ENCODE measurements at regions not wholly inside any gene's neighbourhood (a gene's known extent, or its start where the extent isn't known, plus 50 kb on each side); places are given as distances from the start of the nearest gene placed in this dataset.
"Not testable (repeated sequence)": the region's sequence is repeated elsewhere in the genome, so short reads cannot be mapped to it uniquely, and the experiment has no call there.

DNA sequence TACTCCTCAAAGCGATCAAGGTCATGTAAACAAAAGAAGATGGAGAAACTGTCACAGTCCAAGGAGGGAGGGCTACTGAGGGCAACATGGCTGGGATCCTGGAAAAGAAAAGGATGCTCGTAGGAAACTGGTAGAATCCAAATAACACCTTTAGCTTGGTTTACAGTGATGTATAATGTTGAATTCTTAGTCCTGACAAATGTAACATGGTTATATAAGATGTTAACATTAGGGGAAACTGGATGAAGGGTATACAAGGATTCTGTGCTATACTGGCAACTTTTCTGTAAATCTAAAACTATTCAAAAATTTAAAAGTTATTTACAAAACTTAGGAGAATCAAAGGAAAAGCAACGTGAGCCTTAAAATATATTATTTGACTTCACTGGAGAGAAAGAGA, 257.0 kb downstream of the TTC32 start:
- DNase-seq: no peak

DNA sequence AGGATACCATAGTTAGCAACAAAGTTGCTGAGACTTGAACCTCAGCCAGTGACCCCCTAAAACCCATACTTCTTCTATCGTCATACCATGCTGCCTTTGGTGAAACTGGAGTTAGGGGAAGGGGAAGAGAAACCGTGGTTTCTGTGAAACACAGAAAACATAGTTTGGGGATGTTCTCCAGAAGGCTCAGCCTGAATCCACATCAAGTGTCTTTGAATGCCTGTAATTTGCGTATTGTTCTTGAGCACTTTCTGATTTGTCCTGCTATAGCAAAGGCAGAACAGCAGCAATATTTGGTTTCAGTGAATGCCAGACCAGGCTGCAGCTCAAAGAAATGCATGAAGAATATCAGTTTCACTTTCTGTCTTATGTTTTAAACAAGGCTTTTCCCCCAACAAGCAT, 258.7 kb downstream of the TTC32 start:
- no peak for DNase-seq

DNA sequence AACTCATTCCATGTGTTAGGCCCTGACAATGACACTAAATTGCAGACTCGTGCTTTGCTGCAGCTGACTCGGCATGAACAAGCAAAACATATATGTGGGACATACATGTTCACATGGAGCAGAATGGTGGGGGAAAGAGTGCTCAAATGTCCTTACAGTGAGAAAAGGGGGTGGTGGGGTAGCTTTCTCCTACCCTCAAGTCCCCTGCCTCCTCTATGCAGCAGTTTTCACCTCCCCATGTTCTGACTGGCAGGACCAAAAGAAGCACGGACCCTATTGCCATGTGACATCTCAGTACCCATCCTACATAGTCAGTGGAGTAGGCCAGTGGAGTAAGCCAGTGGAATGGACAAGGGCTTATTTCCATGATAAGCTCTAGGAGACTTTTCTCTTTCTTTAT, 259.3 kb downstream of the TTC32 start:
- no peak for DNase-seq

DNA sequence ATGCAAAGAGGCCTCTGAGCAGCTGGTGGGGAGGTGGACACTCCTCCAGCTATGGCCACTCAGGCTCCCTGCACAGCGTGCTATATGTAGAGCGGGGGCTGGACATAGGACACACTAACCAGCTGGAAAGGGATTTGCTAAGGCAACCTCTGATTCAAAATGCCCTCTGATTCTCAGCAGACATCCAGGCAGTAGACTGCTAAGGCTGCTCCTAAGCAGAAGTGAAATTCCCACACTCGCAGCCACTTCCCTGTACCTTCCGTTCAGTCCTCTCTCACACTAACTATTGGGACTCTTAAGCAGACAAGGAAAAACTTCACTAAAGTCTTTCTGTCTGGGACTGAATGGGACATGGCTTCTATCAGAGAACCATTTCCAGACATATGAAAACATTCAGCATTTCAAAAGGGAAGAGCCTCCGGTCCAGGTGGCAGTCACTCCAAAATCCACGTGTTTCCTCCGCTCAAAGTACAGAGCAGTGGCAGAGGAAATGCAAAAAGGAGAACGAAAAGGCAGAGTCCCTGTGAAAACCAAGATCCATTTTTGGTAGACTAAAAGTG, 265.8 kb downstream of the TTC32 start:
- DNase-seq: no peak

DNA sequence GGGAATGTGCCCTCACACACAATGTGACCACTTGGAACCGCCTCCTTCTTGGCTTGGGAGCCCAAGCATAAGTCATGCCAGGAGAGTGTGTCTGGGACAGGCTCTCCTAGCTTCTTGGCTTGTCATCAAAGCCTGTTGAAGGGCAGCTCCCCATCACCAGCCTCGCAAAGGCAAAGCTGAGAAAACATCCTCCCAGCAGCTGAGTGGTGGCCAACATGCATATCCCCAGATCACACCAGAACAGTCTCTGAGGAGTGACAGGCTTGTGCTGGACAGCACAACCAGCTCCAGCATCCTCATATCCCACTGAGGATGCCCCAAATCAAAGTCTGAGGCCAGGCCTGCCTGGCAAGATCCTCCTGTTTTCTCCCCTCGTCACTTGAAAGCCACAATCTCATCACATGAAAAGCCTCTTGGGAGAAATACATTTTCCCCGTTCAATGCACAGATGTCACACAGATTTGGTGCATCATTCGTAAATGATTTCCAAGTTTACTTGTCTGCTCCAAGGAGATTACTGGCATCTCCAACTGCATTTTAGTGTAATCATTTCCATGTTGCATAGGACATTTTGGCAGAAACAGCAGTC, 269.3 kb downstream of the TTC32 start:
- no peak for DNase-seq

DNA sequence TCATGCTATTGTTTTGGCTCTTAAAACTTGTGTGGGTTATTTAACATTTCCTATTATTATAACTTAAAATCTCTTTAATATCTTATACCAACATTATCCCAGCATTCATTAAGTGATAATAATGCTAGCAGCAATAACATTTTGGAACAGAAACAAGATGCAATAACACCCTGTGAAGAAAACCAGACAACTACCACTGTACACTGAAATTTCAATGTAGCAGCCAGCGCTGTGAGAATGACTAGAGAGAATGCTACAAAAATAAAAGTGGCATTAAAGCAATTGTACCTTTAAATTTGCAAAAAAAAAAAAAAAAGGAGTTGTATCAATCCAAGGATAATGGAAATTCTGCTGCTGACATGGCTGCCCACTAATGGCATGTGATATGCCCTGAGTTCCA, 269.9 kb downstream of the TTC32 start:
- no peak for DNase-seq

DNA sequence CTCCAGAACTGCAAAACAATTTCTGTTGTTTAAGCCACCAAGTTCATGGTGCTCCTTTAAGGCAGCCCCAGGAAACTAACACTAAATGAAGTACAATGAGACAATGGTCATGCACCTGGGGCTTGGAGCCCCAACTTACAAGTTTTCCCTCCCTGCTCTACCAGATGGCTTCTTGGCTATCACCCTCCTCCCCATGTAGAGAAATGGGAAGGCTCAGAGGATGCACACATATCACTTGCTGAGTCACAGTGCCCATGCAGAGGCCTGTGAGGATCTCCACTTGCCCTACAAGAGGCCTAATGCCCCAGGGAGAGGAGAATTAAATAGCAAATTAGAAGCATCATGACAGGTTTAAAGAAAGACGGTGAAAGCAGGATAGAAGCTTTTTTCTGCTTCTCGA, 270.9 kb downstream of the TTC32 start:
- no peak for DNase-seq

DNA sequence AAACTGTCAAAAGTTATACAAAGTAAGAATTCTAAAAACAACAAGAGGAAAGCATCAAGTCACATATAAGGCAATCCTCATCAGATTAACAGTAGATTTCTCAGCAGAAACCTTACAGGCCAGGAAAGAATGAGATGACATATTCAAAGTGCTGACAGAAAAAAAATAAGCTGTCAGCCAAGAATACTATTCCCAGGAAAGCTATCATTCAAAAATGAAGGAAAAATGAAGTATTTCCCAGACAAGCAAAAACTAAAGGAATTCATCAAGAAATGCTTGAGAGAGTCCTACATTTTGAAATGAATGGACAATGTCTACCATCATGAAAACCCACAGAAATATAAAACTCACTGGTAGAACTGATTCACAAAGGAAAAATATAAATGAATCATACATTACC, 268.9 kb upstream of the OSR1 start:
- no peak for DNase-seq

DNA sequence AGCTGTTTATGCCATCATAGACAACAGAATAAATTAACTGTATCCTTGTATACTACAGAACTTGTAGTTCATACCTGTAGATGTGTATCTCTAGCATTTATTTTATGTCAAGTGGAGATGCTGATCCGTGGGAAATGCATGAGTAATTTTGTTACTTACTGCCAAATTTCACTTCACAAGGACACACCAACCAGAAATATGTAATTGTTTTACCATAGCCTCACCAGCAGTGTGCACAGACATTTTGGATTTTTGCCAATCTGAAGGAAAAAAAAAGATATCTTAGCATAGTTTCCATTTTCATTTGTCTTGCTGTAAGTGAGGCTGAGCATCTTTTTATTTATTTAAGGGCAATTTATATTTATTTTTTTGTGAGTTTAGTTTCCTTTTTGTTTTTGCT, 265.1 kb upstream of the OSR1 start:
- DNase-seq: no peak

DNA sequence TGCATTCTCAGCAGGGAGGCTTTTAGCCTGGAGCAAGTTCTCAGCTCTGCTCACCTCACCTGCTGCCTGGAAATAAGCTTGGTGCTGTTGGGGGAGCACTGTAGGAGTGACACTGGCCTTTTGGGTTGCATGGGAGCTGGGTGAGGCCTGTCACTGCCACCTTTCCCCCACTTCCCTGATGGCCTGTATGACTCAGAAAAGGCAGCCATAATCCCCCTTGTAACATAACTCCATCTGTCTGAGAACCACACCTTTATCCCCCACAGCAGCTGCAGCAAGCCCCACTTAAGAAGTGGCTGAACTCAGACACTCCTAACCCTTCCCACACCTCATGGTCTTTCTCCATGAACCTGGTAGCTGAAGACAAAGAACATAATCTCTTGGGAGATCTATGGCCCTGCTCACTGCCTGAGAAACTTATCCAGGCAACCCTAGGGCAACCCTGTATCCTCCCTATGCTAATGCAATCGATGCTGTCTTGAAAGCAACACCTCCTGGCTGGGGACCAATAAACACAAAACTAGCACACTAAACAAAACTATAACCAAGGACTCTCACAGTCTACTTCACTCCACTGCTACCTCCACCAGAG, 258.9 kb upstream of the OSR1 start:
- peak; percentile 45 for DNase-seq

DNA sequence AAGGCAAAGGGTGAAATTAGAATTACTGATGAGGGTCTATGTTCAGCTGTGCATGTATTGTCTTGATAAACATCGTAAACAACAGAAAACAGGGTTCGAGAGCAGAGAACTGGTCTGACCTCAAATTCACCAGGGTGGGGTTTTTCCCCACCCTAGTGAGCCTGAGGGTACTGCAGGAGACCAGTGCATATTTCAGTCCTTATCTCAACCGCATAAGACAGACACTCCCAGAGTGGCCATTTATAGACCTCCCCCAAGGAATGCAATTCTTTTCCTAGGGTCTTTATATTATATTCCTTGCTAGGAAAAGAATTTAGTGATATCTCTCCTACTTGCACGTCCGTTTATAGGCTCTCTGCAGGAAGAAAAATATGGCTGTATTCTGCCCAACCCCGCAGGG, 257.0 kb upstream of the OSR1 start:
- not testable (repeated sequence) for DNase-seq

DNA sequence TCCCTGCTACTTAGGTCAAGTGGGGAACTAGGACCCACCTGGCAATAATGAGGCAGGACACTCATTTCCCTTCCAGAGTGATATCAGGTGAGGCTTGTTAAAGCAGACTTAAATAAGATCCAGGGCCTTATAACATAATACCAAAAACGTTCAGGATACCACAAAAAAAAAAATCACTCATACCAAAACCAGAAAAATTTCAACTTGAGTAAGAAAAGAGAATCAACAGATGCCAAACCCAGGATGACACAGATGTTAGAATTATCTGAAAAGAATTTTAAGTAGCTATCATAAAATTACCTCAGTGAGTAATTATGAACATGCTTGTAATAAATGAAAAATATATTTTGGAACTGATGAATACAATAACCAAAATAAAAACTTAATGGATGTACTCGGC, 255.6 kb upstream of the OSR1 start:
- no peak for DNase-seq

DNA sequence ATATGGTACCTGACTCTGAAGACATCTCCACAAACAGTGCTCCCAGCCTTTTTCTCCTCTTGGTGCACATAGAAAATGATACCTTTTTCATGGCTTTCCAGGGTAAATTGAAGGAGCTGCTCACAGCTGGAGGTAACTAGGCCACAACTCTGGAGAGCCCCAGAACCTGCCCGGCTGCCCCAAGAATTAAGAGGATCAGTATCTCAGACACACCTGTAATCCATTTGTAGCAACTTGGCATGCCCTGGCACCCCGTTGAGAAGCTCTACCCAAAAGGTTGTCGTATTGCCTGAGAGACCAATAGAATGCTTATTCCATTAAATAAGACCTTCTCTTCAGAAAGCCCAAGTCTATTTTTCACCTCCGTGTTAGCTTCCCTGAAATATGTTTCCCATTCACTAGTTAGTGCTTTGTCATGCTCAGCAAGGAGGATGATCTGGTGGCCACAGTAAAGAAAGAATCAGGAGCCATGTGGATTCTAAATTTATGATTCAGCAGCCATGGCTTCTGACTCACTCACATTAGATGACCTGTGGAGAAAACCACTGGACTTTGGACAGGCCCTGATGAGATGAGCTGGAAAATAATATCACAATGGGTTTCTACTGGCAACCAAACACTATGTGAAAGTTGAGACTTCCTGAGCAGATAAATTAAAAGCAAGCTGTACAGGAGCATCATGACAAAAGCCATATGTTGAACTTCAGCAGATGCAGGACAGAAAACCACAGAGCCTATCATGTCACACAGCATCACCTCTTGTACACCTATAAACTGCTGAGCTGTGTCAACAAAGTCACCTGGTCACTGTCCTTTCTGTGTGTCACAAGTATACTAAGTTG, 253.3 kb upstream of the OSR1 start:
- DNase-seq: peak; percentile 73

DNA sequence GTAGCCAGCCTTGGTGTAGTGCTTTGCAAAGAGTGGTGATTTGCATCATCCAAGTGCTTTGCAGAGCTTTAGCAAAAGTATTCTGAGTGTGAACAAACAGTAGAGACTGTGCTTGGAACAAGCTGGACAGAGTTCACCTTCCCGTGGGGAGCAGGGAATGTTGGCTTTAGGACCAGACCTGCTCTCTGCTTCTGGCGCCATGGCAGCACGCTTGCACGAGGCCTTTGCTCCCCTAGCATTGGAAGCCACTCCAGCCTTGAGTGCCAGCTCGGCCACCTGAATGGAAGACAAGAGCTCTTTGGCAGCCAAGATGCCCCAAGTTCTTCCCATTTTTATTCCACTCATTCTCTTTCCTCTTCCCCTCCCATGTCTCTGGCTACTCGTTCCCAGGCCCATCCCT, 250.8 kb upstream of the OSR1 start:
- no peak for DNase-seq

DNA sequence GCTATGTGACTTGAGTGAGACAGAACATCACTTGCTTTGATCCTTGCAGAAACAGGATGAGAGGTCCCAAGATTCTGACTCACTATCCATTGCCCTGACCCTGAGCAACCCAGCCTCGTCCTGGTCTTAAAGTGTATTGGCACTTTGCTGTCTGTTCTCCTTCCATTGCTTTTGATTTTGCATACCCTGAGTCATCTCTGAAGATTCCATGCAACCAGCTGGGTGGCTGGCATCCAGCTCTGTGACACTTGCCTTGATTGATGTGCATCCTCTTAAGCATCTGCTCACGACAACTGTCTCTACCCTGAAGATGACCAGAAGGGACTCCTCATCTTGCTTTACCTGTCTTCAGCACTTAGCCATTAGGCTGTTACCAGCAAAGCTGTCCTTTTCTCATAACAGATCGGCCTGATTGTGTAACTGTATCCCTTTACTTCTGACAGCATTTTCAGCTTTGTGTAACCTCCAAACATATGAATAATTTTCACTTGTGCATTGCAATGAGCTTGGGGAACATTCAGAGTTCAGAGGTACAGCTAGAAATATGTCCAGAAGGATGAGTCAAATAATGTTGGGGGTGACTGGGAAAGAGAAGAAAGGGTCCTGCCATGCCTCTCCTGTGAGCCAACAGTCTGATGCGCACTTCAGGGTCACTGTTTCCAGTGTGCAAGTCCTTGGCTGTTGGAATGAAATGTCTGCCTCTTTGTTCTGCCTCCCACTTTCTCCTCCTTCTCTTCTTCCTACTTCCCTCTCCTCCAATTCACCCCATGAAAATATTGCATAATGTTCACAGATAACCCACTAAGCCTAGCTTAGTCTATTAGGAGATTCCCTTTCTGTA, 249.7 kb upstream of the OSR1 start:
- DNase-seq: no peak

DNA sequence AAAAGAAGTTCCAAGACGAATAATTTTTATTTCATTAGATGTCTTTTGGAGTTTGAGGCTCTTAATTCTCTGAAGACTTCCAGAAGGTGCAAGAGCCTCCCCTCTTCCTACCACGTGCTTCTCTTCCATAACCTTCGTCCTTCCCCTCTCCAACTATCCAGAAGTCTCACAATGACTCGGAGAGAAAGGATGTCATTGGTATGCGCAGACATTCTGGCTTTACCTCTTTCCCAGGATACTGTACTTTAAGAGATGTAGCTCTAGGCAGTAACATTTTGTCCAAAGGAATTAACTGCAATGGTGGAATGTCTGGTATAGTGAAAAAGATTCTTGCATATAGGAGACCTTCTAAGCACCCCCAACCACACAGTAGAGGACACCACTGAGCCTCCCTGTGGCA, 249.0 kb upstream of the OSR1 start:
- no peak for DNase-seq

DNA sequence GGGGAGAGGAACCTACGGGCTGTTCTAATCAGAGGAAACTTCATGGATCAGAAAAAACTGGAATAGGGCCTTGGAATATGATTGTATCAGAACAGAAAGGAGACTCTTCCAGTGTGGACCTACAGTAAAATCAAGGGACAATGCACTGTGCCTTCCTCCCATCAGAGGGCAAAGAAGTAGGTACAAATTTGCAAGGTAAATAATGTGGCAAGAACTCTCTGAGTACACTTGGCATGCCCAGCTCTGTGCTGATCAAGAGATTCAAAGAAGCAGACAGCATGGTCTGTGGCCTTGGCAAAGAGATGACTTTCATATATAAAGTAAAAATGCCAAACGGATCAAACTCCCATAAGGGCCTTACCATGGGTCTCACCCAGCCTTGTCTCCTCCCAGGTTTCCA, 242.6 kb upstream of the OSR1 start:
- no peak for DNase-seq

DNA sequence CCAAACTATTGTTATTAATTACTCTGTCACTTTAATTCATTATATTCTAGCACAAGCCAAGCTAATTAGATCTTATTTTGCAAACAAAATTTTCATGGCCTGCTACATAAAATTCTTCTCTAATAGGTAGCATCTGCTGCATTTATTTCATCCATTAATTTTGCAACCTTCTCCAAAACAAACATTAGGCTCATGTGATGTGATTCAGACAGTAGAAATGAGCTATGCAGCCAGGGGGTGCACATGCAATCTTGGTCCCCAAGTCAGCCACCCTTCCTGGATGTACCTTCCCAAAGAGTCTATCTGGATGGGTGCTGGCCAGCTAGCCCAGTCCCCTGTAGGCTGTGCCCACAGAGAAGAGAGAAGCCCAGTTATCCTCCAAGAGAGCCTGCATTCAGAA, 242.1 kb upstream of the OSR1 start:
- no peak for DNase-seq

DNA sequence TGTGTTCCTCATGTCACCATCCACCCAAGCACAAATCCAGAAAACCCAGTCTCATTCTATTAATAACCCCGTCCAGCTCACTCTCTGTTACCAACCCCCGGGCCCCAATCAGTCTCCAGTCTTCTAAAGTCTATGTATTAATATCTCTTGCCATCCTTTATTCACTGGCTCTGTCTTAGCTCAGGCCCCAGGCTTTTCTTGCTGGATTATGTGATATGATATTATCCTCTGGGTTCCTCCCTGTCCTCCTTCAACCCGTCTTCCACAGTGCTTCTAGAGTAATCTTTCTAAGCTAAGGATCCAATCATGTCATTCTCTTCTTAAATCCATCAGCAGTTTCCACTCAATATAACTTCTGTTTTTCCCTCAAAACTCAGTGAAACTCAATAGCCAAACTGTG, 240.5 kb upstream of the OSR1 start:
- DNase-seq: no peak

DNA sequence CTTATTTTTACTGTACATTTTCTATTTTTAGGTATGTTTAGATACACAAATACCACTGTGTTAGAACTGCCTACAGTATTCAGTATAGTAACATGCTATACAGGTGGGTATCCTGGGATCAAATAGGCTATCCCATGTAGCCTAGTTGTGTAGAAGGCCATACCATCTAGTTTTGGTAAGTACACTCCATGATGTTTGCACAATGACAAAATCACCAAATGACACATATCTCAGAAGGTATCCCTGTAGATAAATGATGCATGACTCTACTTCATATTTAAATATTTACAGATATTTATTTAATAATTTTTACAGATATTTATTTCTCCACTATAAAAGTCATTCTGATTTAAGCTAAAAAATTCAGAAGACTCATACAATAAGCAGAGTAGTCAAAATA, 233.8 kb upstream of the OSR1 start:
- DNase-seq: no peak

DNA sequence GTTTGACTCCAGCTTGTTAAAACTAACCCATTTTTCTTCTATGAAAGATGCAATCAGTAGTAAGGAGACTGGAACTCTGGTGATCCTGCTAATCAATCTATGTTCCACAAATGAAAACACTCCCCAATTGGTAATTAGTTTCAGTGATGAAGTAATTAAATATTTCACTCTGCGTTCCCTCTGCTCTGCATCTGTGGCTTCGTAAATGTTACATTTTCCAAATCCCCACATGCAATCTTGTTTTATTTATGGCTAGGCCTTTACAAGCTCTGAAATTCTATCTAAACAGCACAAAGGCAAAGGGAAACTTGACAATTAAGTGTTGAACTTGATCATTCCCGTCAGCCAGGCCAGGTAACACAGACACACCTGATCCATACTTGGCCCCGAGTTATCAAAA, 231.4 kb upstream of the OSR1 start:
- no peak for DNase-seq

DNA sequence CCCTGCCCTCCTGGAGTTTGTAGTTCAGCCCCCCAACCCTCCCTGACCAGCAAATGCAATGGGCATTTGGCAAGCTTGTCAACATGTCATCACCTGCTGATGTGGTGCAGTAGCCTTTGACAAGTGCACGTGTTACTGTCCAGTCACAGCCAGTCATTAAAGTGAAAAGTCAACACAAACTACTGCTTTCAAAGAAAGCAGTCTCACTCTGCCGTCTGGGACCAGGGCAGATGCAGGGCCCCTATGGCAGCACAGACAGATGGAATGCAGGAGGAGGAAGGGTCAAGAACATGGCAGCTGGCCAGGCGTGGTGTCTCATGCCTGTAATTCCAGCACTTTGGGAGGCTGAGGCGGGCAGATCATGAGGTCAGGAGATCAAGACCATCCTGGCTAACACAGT, 222.4 kb upstream of the OSR1 start:
- DNase-seq: no peak

DNA sequence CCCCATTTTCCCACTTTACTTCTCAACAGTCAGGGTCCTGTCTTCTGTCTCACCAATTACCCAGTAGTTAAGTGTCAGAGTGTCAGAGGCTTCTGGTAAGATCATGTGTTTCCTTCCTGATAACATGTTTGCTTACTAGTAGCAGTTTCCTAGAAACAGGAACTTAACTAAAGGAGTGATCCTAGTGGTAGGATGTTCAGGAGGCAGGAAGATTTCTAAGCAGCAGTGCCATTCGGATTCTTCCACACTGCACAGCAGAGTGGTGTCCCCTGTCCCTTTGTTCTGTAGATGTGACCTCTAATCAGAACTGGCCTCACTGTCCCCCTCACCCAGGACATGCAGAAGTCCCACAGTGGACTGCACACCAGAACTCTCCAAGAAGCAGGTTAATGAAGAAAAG, 221.8 kb upstream of the OSR1 start:
- DNase-seq: no peak
